ENCODE measurements at regions not wholly inside any gene's neighbourhood (a gene's known extent, or its start where the extent isn't known, plus 50 kb on each side); places are given as distances from the start of the nearest gene placed in this dataset.

GRCh38 chr10:37685741-37686683 lies 171.4 kb downstream of the ZNF248 start:
- no peak for DNase-seq (ENCODE audit: low read depth, low spot score)

GRCh38 chr10:37684765-37685164 lies 172.6 kb downstream of the ZNF248 start:
- no peak for DNase-seq (ENCODE audit: low read depth, low spot score)

- no peak for DNase-seq (ENCODE audit: low read depth, low spot score)
These were observed 174.8 kb downstream of the ZNF248 start for GRCh38 chr10:37682617-37683016.

GRCh38 chr10:37681617-37681999 lies 175.8 kb downstream of the ZNF248 start:
- DNase-seq (ENCODE audit: low read depth, low spot score), result no peak

GRCh38 chr10:37680716-37681616 lies 176.4 kb downstream of the ZNF248 start:
- no peak for DNase-seq (ENCODE audit: low read depth, low spot score)

GRCh38 chr10:37680243-37680683 lies 177.1 kb downstream of the ZNF248 start:
- DNase-seq (ENCODE audit: low read depth, low spot score), result no peak

- no peak for DNase-seq (ENCODE audit: low read depth, low spot score)
These were observed 177.9 kb downstream of the ZNF248 start for GRCh38 chr10:37679465-37679864.

- no peak for DNase-seq (ENCODE audit: low read depth, low spot score)
These were observed 182.0 kb downstream of the ZNF248 start for GRCh38 chr10:37675449-37675848.

- no peak for DNase-seq (ENCODE audit: low read depth, low spot score)
These were observed 185.6 kb downstream of the ZNF248 start for GRCh38 chr10:37671802-37672201.

GRCh38 chr10:37667736-37668135 lies 189.7 kb downstream of the ZNF248 start:
- no peak for DNase-seq (ENCODE audit: low read depth, low spot score)

GRCh38 chr10:37654466-37654865 lies 202.9 kb downstream of the ZNF248 start:
- peak; percentile 68 for DNase-seq (ENCODE audit: low read depth, low spot score)

- DNase-seq (ENCODE audit: low read depth, low spot score), result no peak
These were observed 214.2 kb downstream of the ZNF248 start for GRCh38 chr10:37643187-37643586.

GRCh38 chr10:37640301-37640700 lies 217.1 kb downstream of the ZNF248 start:
- DNase-seq (ENCODE audit: low read depth, low spot score), result no peak

- DNase-seq (ENCODE audit: low read depth, low spot score), result no peak
These were observed 218.2 kb downstream of the ZNF248 start for GRCh38 chr10:37639200-37639599.

GRCh38 chr10:37638569-37638968 lies 218.8 kb downstream of the ZNF248 start:
- DNase-seq (ENCODE audit: low read depth, low spot score), result no peak

GRCh38 chr10:37634351-37634880 lies 223.0 kb downstream of the ZNF248 start:
- DNase-seq (ENCODE audit: low read depth, low spot score), result no peak

- DNase-seq (ENCODE audit: low read depth, low spot score), result no peak
These were observed 224.8 kb downstream of the ZNF248 start for GRCh38 chr10:37632641-37633040.

- no peak for DNase-seq (ENCODE audit: low read depth, low spot score)
These were observed 233.9 kb downstream of the ZNF248 start for GRCh38 chr10:37623506-37623905.

- no peak for DNase-seq (ENCODE audit: low read depth, low spot score)
These were observed 238.1 kb downstream of the ZNF248 start for GRCh38 chr10:37619336-37619735.

- DNase-seq (ENCODE audit: low read depth, low spot score), result no peak
These were observed 269.1 kb downstream of the ZNF248 start for GRCh38 chr10:37588299-37588698.

GRCh38 chr10:37584643-37585042 lies 272.8 kb downstream of the ZNF248 start:
- DNase-seq (ENCODE audit: low read depth, low spot score), result no peak

GRCh38 chr10:37582237-37582636 lies 275.2 kb downstream of the ZNF248 start:
- no peak for DNase-seq (ENCODE audit: low read depth, low spot score)

All from ELF-1 (cell line).